OCI-LY1 (cell line): ENCODE measurements at regions not wholly inside any gene's neighbourhood (a gene's known extent, or its start where the extent isn't known, plus 50 kb on each side); places are given as distances from the start of the nearest gene placed in this dataset.

Experiments used
- H2AFZ ChIP-seq: fragments of 200-600 bp; sonication (generic), shearing (Covaris generic); 2 replicates; pipeline ENCODE4 v1.6.0; 2014; ENCODE audit warnings: antibody characterized with exemption, mild to moderate bottlenecking, low read length
- H3F3A ChIP-seq: fragments of 200-600 bp; sonication (generic), shearing (Covaris generic); 2 replicates; pipeline ENCODE4 v1.6.0; 2014; ENCODE audit warnings: mild to moderate bottlenecking, antibody characterized with exemption, low read length, moderate library complexity; ENCODE audit not compliant: insufficient read depth
- H3K27ac ChIP-seq: fragments of 200-600 bp; sonication (generic); 2 replicates; pipeline ENCODE4 v1.5.1; 2014; ENCODE audit warnings: low read length, mixed run types, mild to moderate bottlenecking, low read depth; ENCODE audit not compliant: poor library complexity, severe bottlenecking
- H3K27me3 ChIP-seq: fragments of 200-600 bp; sonication (generic); 2 replicates; pipeline ENCODE4 v1.6.0; 2014; ENCODE audit warnings: antibody characterized with exemption, mild to moderate bottlenecking, low read length, moderate library complexity; ENCODE audit not compliant: insufficient read depth
- H3K36me3 ChIP-seq: fragments of 200-600 bp; sonication (generic); 2 replicates; pipeline ENCODE4 v1.6.1; 2014; ENCODE audit warnings: mild to moderate bottlenecking, antibody characterized with exemption, low read length, moderate library complexity, mixed read lengths; ENCODE audit not compliant: insufficient read depth
- H3K4me1 ChIP-seq: fragments of 200-600 bp; sonication (generic); 2 replicates; pipeline ENCODE4 v1.5.1; 2014; ENCODE audit warnings: mild to moderate bottlenecking, low read length, moderate library complexity; ENCODE audit not compliant: insufficient read depth, severe bottlenecking
- H3K4me2 ChIP-seq: fragments of 200-600 bp; sonication (generic), shearing (Covaris generic); 2 replicates; pipeline ENCODE4 v1.6.1; 2014; ENCODE audit warnings: low read length
- H3K4me3 ChIP-seq: fragments of 200-600 bp; sonication (generic); 2 replicates; pipeline ENCODE4 v1.5.1; 2014; ENCODE audit warnings: low read length, low read depth, mild to moderate bottlenecking, mixed read lengths; ENCODE audit not compliant: poor library complexity, severe bottlenecking
- H3K79me2 ChIP-seq: fragments of 200-600 bp; shearing (Covaris generic); 2 replicates; pipeline ENCODE4 v1.6.1; 2016; ENCODE audit warnings: mixed run types, low read length, mixed read lengths; ENCODE audit not compliant: insufficient read depth
- H3K9ac ChIP-seq: fragments of 200-600 bp; sonication (generic), shearing (Covaris generic); 2 replicates; pipeline ENCODE4 v1.6.1; 2014; ENCODE audit warnings: mild to moderate bottlenecking, low read length, mixed read lengths
- H3K9me2 ChIP-seq: fragments of 200-600 bp; sonication (generic), shearing (Covaris generic); 2 replicates; pipeline ENCODE4 v1.6.1; 2014; ENCODE audit warnings: low read depth, mild to moderate bottlenecking, low read length, mixed read lengths
- H3K9me3 ChIP-seq: fragments of 200-600 bp; shearing (Covaris generic); 2 replicates; pipeline ENCODE4 v1.6.1; 2014; ENCODE audit warnings: low read length, mixed read lengths
- H4K20me1 ChIP-seq: fragments of 200-600 bp; sonication (generic), shearing (Covaris generic); 2 replicates; pipeline ENCODE4 v1.6.0; 2016; ENCODE audit warnings: mild to moderate bottlenecking, low read length; ENCODE audit not compliant: insufficient read depth
- EZH2 ChIP-seq: fragments of 200-600 bp; sonication (generic), shearing (Covaris generic); IDR thresholded peaks from 2 replicates; pipeline ENCODE4 v1.8.0; 2017; ENCODE audit warnings: borderline replicate concordance, mixed run types, mild to moderate bottlenecking, antibody characterized with exemption, low read length, moderate library complexity, mixed read lengths
- TF ChIP-seq, protein P1 (sequence below): fragments of 200-600 bp; sonication (generic), shearing (Covaris generic); IDR thresholded peaks from 2 replicates; pipeline ENCODE4 v1.5.1; 2017; ENCODE audit warnings: mild to moderate bottlenecking, antibody characterized with exemption, low read length, moderate library complexity, mixed read lengths

DNA sequence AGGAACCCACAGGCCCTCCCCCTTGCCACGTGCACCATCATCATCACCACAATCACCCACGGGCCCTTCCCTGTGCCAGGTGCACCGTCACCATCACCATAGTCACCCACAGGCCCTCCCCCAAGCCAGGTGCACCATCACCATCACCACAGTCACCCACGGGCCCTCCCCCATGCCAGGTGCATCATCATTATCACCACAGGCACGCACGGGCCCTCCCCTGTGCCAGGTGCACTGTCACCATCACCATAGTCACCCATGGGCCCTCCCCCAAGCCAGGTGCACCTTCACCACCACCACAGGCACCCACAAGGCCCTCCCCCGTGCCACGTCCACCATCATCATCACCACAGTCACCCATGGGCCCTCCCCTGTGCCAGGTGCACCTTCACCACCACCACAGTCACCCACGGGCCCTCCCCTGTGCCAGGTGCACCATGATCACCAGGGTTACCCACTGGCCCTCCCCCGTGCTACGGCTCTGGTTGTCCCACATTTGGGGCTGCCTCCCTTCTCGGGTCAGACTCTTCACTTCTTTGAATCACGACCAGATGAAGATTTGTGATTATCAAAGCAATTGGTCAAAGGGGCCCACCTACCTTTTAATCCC lies 69.1 kb upstream of the OLFM1 start:
- TF ChIP-seq, protein P1, sequence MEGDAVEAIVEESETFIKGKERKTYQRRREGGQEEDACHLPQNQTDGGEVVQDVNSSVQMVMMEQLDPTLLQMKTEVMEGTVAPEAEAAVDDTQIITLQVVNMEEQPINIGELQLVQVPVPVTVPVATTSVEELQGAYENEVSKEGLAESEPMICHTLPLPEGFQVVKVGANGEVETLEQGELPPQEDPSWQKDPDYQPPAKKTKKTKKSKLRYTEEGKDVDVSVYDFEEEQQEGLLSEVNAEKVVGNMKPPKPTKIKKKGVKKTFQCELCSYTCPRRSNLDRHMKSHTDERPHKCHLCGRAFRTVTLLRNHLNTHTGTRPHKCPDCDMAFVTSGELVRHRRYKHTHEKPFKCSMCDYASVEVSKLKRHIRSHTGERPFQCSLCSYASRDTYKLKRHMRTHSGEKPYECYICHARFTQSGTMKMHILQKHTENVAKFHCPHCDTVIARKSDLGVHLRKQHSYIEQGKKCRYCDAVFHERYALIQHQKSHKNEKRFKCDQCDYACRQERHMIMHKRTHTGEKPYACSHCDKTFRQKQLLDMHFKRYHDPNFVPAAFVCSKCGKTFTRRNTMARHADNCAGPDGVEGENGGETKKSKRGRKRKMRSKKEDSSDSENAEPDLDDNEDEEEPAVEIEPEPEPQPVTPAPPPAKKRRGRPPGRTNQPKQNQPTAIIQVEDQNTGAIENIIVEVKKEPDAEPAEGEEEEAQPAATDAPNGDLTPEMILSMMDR, result no peak
- no peak for TF ChIP-seq EZH2
- no peak overlapping the region for H3K27ac ChIP-seq
- H4K20me1 ChIP-seq, result no peaks in the 10 kb centered on the region
- H2AFZ ChIP-seq, result no peak overlapping the region
- no peaks in the 10 kb centered on the region for H3K4me1 ChIP-seq
- peaks cover 18% of the 10 kb centered on the region for H3K27me3 ChIP-seq
- no peak overlapping the region for H3K4me2 ChIP-seq
- H3K9me2 ChIP-seq, result no peaks in the 10 kb centered on the region
- H3K9ac ChIP-seq, result no peak overlapping the region
- no peaks in the 10 kb centered on the region for H3K9me3 ChIP-seq
- H3K4me3 ChIP-seq, result no peak overlapping the region
- H3F3A ChIP-seq, result no peaks in the 10 kb centered on the region
- H3K36me3 ChIP-seq, result no peaks in the 10 kb centered on the region
- no peaks in the 10 kb centered on the region for H3K79me2 ChIP-seq

DNA sequence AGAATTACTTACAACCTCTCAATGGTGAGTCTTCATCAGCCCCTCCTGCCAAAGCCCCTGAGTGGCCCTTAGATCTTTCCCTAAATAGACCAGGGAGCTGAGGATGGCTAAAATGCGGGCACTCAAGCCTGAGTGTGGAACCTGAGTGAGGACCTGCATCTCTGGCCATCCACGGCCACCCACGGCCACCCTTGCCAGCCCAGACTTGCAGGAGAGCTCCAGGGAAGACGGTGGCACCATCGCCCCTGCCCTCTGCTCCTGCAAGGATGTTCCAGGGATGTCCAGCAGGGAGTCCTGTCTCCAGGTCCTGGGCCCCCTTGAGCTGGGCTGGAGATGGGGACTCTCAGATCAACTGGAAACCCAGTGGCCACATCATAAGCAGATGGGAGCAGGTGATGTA lies 68.2 kb upstream of the OLFM1 start:
- no peak overlapping the region for H3K27ac ChIP-seq
- no peaks in the 10 kb centered on the region for H3K36me3 ChIP-seq
- no peaks in the 10 kb centered on the region for H3K9me2 ChIP-seq
- no peak overlapping the region for H2AFZ ChIP-seq
- no peaks in the 10 kb centered on the region for H3F3A ChIP-seq
- H3K79me2 ChIP-seq, result no peaks in the 10 kb centered on the region
- no peak overlapping the region for H3K4me3 ChIP-seq
- H3K4me2 ChIP-seq, result no peak overlapping the region
- no peaks in the 10 kb centered on the region for H4K20me1 ChIP-seq
- peaks cover 18% of the 10 kb centered on the region for H3K27me3 ChIP-seq
- H3K9me3 ChIP-seq, result no peaks in the 10 kb centered on the region
- no peak overlapping the region for H3K9ac ChIP-seq
- H3K4me1 ChIP-seq, result no peaks in the 10 kb centered on the region
- TF ChIP-seq EZH2, result no peak
- TF ChIP-seq, protein P1, result no peak

DNA sequence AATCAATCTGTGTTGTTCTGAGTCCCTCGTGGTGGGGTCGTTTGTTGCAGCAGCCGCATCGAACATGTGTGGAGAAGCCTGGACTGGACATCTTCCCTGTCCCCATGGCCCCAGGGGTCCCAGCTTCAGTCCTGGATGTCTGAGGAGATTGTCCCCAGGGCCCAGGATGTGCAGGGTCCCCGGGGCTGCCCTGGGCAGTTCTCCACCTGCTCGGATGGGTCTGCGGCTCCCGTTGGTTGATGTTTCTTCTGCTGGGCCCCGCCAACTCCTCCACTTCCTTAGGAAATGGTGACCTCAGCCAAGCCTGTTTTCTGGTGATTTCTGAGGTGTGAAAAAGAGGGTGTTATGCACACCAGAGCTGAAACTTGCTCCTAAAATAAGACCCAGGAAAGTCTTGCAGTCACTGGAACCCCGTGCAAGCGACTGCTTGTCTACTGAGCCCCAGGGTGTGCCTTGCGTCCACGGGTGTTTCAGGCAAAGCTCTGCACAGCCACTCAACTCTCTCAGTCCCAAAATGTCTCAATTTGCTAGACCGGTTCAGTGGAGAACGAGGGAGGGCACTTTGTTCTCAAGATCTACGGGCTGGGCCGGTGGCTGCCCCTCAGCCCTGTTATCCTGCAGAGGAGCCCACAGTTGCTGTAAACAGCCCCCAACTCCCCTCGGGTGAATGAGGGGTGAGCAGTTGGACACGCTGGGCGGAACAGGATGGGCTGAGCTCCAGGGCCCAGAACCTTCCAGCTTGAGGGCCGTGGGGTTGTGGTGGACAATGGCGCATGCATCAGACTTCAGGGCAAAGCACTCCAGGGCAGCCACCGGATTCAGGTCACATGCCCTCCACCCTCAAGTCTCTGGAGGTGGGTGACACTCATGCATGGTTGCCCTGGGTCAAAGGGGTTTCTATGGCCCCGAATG lies 66.7 kb upstream of the OLFM1 start:
- peaks cover 20% of the 10 kb centered on the region; the same call in 1 of the 2 replicates for H3K27me3 ChIP-seq
- H4K20me1 ChIP-seq, result no peaks in the 10 kb centered on the region
- no peaks in the 10 kb centered on the region for H3K36me3 ChIP-seq
- no peak overlapping the region for H3K4me3 ChIP-seq
- no peaks in the 10 kb centered on the region for H3K79me2 ChIP-seq
- no peak overlapping the region for H3K27ac ChIP-seq
- no peaks in the 10 kb centered on the region for H3F3A ChIP-seq
- no peaks in the 10 kb centered on the region for H3K9me3 ChIP-seq
- H3K9me2 ChIP-seq, result no peaks in the 10 kb centered on the region
- no peak overlapping the region for H2AFZ ChIP-seq
- H3K4me1 ChIP-seq, result no peaks in the 10 kb centered on the region
- no peak overlapping the region for H3K9ac ChIP-seq
- TF ChIP-seq EZH2, result no peak
- TF ChIP-seq, protein P1, result no peak
- no peak overlapping the region for H3K4me2 ChIP-seq
